Activated CD4-positive, alpha-beta T cell treated with anti-CD3 and anti-CD28 coated beads, Interleukin-2, amount 50 U/mL, for 1 hour (primary cell): ENCODE measurements at regions not wholly inside any gene's neighbourhood (a gene's known extent, or its start where the extent isn't known, plus 50 kb on each side); places are given as distances from the start of the nearest gene placed in this dataset.
"Not testable (repeated sequence)": the region's sequence is repeated elsewhere in the genome, so short reads cannot be mapped to it uniquely, and the experiment has no call there.

ENCODE experiments used
- DNase-seq: peaks from one replicate; pipeline ENCODE4 v3.0.0-alpha.2; 2020

DNA sequence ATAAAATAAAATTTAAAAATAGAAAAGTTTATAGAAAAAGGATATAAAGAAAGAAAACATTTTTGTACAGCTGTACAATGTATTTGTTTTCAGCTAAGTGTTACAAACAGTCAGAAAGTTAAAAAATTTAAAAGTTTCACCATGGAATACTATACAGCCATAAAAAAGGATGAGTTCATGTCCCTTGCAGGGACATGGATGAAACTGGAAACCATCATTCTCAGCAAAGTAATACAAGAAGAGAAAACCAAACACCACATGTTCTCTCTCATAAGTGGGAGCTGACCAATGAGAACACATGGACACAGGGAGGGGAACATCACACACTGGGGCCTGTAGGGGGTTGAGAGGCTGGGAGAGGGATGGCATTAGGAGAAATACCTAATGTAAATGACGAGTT lies 229.9 kb upstream of the MCHR2 start:
- DNase-seq, result not testable (repeated sequence)

DNA sequence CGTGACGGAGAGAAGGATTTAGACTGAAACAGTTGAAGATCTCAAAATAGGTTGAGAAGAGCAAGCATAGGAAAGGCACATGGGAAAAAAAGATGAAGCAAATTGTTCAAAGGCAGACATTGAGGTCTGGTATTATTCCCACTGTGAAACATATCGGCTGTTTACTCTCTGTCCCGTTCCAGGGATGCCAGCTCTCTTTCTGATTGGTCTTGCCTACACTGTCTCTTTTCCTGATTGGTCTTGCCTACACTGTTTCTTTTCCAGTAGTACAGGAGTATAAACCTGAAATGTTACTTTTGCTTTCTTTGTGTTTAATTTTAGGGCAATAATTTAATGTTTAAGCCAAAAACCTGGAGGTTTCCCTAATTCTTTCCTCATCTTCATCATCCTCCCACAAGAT lies 226.5 kb upstream of the MCHR2 start:
- DNase-seq, result no peak

DNA sequence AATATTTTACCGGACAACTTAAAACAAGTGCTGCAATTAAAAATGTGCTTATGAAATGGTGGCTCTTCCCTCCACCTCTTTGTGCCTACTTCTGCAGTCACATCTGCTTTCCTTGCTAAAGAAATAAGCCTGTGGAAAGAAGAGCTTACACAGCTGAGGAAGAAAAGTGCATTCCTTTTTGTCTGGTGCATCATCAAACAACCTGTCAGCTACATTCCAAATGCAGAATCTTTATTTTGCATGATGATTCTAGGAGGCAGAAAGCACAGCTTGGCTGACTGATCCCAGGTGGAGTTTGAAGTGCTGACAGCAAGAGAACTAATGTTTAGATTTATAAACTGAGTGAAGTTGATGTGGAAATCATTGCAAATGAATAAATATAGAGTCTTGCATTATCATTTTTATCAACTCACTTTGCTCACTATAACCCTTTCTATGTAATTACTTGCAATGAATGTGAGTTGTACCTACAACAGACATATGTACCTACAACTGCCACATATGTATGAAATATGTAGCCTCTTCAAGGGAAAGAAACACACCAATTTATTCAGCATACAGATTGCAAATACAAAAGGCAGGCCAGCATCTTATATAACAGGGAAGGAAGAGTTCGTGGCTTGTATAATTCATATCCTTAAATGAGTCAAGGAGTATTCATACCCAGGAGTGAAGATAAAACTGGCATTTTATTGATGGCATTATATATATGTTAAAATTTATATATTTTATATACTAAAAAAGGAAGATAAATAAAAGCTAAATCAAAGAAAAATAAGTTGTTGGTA lies 223.4 kb upstream of the MCHR2 start:
- no peak for DNase-seq

DNA sequence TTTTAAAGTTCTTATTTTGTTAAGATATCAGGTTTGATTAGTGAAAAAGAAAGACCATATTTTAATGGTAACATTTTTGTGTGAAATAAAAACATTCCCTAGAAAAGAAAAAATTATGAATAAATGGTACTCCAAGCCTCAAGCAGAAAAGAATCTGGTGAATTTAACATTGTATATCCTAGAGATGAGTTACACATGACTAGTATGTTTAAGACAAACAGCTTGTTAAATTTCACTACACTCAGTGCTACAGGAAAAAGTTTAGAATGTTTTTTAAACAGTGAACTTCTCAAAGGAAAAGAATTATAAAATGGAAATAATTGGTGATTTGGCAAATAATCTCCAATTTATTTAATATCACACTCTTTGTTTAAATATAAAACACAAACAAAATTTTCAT lies 222.7 kb upstream of the MCHR2 start:
- no peak for DNase-seq

DNA sequence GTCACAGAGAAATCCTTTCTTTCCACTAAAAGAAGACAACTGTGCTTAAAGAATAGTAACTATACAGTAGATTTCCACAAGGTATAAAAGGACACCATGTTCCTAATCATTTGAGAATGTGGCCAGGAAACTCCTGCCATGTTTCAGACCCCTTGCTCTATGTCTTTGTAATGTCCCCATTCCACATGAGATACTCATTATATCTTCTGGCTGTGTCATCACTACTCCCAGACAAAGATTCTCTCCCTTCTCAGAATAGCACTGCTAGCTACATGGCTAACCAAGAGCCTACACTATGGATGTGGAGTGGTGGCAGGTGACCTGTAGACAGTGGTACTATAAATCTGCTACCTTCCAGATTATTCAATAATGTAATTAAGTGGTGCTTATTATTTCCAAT lies 218.1 kb upstream of the MCHR2 start:
- no peak for DNase-seq

DNA sequence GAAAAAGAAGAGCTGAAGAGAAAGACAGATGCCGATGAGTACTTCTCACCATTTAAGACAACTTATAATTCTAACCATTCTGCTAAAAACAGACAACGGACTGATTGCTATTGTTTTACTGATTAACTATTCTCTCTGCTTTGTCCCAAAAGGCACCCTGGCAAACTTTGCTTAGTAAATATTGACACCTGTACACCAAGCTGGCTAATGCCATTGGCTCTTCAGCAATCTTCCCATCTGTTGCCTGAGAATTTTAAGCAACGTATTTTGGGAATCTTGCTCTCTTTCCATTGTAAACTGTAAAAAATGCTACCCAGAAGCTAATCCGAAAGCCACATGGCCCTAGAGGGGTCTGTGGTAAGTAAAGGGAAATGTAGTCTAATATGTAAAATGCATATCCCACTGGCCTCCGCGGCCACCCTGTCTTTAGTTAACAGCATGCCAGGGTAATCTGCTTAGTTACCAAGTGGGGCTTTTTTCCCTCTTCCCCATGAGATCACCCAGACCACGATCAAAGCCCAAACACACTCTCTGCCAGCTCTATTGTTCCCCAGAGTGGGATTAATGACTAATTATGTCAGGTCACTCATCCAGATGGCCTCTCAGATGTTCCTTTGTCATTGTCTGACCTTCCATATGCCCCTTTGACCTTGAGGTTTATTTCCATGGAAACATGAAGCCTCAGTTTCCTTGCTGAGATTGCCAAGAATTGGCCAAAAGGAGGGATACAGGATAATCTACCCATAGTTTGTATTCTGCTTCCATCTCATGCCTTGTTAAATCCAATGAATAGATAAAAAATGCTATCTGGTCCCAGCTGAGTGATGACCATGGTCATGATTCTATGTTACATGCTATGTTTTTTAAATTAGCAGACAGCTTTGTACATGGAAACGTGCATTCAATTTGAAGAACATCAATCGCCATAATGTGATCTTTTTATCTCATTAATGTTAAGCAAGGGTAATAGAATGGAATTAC lies 216.4 kb upstream of the MCHR2 start:
- no peak for DNase-seq

DNA sequence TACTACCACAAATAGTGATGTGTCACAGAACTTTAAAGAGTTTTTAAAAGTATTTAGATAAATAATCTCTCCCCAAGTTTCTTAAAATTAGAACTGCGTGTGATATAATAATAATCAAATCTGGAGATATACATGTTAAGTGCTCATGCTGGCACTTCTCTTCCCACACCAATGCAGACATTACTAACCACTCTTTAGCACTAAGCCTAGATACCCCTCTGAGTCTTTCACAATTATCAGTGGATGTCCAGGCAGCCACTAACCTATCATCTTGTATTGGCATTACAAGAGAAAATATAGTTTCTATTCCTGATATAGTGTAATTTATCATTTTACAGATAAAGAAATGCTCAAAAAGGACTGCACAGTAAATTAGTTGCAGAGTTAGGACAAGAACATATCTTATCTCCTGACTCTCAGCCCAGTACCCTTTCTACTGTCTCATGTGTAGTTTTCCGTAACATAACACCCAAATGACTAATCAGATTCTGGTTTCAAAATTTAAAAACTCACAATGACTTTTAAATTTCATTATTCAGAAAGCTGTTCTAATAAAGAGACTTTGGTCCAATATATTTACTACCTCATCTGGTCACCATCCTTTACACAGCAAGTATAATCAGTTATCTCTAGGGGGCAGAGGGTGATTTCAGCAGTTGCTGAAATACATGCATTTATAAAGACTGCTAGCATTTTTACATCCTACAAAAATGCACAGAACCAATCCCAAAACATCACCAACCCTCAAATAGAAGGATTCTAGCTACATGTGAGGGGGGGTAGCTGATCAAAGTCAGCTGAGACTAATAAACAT lies 215.5 kb upstream of the MCHR2 start:
- DNase-seq, result no peak

DNA sequence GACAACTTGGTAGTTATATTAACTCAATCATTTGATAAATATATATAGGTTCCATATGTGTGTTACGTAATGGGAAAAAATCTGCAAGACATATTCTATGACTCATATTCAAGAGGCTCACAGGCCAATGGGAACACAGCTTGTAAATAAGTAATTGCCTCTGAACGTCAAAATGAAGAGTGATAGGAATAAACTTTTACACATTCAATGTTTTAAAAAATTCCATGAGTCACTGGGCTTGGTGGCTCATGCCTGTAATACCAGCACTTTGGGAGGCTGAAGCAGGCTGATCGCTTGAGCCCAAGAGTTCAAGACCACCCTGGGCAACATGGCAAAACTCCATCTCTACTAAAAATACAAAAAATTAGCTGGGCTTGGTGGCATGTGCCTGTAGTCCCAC lies 209.4 kb upstream of the MCHR2 start:
- DNase-seq, result no peak

DNA sequence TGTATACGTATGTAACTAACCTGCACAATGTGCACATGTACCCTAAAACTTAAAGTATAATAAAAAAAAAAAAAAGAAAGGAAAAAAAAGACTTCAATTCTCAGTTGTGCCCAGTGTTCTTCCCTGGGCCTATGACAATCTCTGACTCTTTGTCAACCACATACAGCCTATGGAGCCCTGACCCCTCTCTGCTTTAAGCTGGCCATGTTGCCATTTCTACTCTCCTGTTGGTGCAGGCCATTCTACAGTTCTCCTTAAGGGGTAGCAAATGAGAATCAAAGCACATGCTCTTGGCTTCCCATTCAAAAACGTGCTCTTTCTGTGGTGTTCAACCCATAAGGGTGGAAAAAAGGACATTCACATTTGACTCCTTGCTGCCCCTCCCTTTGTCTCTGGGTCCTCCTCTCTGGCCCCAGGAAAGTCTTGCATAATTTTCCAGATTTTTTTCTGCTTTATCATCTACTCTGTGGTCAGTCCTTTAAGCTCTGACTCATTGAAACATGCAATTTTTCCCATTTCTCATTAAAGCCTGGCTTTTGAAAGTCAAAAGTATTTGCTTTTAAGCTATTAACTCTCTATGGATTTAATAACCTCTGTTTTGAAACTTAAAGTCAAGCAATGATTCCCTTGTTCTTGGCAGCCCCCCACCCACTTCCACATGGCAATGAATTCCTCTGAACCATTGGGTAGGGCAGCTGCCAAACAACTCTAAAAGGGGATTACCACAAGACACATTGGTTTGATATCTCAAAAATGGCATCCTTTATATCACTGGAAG lies 208.6 kb upstream of the MCHR2 start:
- DNase-seq, result no peak

DNA sequence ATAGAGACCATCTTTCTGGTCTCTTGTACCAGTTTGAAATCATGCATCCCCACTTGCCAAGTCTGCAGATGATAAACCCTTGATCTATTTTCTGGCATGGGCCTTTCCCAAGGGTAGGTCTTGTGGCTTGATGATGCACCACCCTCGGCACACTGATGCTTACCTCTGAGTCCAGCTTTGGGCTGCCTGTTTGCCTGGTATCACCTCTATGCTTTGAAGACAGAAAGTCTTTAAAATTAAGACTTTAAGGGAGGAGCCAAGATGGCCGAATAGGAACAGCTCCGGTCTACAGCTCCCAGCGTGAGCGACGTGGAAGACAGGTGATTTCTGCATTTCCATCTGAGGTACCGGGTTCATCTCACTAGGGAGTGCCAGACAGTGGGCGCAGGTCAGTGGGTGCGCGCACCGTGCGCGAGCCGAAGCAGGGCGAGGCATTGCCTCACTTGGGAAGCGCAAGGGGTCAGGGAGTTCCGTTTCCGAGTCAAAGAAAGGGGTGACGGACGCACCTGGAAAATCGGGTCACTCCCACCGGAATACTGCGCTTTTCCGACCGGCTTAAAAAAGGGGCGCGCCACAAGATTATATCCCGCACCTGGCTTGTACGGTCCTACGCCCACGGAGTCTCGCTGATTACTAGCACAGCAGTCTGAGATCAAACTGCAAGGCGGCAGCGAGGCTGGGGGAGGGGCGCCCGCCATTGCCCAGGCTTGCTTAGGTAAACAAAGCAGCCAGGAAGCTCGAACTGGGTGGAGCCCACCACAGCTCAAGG lies 202.4 kb upstream of the MCHR2 start:
- DNase-seq, result not testable (repeated sequence)

DNA sequence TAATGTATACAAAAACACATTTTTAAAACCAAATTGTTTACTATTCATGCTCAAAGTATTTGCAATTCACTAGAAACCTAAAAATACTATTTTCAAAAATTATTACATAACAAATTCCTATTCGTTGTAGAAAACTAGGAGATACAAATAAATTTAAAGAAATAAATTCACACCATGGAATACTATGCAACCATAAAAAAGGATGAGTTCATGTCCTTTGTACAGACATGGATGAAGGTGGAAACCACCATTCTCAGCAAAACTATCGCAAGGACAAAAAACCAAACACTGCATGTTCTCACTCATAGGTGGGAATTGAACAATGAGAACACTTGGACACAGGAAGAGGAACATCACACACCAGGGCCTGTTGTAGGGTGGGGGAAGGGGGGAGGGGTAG lies 201.2 kb upstream of the MCHR2 start:
- DNase-seq, result not testable (repeated sequence)

DNA sequence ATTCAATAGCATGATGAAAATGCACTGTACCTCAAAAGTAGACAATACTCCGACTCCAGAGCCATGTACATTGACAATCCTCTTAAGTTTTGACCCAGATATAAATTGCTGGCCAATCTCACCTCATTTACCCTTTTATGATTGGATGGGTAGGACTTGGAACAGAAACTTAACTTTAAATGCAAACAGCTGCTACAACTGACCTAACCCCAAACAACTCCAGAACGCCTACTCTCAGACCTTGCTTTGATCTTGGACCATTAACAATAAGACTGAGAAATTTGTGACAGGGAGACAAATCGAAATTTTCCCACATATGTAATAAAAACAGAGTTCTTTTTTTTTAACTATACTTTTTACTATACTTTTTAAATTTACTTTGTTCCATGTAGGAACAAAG lies 200.5 kb upstream of the MCHR2 start:
- no peak for DNase-seq

DNA sequence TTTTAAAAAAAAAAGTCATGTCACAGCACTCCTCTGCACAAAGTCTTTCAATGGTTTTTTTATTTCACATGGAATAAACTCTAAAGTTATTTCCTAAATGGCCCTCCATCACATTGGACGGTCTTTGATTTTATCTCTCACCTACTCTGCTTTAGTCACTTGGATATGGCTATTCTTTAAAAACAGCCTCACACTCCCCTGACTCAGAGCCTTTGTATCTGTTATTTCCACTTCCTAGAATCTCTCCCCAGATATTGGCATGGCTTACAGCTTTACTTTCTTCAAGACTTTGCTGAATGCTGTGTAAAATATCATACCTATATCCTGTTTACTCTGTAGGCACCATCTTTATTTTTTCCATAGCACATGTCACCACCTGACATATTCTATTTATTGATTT lies 194.7 kb upstream of the MCHR2 start:
- no peak for DNase-seq

DNA sequence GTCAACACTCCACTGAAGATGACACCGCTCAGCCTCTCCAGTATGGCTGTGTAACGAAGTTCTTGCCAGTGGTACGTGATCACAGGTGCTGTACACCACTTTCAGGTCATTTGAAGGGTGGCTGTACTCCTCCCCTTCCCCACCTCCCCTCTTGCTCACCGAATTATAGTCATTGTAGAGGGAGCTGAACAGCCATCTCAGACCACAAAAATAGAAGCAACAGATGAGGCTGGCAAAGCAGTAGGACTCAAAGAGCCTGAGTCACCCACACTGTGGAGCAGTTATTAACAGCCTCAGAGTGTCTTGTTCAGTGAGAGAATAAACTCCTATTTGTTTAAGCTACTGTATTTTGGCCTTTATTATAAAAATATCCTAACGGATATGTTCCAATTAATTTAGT lies 192.5 kb upstream of the MCHR2 start:
- no peak for DNase-seq

DNA sequence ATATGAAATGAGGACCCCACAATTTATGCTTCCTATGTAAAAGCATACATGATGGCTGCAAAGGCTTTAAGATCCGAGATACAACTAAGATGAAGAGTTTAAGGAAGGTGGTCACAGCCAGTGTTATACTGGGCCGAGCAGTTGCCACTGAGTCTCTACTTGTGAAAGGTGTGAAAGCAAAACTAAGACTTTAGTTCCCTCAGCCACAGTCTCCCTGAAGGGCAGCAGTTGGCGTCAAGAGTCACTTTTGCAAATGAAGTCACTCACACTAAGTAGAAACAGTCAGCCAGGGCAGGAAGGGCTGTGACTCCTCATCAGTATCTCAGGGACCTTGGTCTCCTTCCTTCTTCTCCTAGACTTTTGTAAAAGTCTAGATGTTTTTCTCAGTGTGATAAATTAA lies 191.6 kb upstream of the MCHR2 start:
- DNase-seq, result no peak

DNA sequence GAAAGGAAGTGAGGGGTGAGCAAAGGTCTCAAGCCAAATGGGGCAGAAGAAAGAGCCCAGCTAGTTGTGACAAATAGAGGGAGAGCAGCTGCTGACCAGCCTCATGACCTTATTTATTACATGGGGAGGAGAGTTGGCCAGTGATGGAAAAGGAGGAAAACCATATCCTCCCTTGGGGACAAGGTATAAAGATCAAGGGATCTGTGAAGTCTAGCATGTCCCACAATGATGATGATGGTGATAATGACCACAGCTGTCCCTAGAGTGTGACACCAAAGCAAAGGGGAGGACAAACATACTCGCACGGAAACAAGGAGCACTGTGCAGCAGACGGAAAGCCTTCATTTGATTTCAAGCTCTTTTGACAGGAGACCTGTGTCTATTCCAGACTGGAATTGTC lies 190.4 kb upstream of the MCHR2 start:
- no peak for DNase-seq

DNA sequence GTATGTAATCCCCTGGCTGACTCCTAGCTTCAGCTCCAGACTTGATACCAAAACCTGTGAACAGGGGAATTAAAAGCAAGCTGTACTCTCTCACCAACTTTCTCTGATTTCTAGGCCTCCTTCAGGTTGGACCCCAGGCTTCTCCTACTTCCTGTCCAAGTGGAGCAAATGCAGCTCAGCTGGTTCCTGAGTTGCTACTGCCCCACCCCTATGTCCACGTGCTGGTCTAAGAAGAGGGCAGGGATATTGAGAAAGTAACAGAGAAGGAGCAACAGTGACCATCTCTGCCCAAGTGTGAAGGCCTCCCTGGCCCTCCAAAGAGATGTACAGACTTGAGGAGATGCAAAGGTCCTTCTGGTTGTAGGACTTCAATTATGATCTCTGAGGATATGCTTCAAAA lies 188.3 kb upstream of the MCHR2 start:
- DNase-seq, result no peak

DNA sequence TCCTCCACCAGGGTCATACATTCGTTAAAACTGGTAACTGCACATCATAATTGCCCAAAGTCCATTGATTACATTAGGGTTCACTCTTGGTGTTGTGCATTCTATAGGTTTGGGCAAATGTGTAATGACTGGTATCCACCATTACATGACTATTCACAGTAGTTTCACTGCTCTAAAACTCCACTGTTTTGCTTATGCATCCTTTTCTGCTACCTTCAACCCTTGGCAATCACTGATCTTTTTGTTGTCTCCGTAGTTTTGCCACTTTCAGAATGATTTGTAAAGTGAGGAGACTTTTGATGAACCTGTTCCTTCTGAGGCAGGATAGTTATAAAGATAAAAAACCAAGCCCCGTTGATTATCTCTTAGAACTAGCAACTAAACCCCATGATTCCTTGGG lies 187.3 kb upstream of the MCHR2 start:
- no peak for DNase-seq

DNA sequence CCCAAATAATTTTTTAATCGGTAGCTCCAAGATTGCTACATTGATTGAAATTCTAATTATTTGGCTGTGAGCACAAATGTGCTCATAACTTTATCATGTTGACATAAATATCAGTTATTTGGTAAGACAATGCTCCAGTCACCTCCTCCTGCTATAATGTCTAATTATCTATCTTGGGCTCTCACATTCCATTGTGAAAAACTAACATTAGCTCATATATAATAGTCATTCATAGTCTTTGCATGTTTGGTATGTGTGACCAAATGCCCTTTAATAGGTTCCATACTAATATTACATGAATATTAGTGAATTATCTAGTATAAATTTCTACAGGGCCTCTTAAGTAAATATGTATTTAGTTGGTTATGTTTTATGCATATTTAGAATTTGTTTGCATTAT lies 185.6 kb upstream of the MCHR2 start:
- no peak for DNase-seq

DNA sequence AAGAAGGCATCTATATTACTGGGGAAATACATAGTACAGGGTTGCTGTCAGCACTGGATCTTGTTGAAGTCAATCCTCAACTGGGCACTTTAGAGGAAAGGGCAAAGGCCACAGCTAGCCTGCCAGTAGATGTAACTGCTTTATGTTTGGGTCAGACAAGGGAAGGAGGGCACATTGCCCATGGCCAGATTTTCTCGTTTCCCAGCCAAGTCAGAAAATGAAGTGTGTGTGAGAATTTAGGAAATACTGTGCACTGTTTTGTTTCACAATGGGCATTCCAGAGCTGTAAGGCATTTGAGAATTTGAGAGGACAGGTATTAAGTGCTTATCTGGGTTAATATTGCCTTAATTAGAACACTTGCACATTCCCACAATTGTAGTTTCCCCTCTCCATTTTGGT lies 183.9 kb upstream of the MCHR2 start:
- no peak for DNase-seq

DNA sequence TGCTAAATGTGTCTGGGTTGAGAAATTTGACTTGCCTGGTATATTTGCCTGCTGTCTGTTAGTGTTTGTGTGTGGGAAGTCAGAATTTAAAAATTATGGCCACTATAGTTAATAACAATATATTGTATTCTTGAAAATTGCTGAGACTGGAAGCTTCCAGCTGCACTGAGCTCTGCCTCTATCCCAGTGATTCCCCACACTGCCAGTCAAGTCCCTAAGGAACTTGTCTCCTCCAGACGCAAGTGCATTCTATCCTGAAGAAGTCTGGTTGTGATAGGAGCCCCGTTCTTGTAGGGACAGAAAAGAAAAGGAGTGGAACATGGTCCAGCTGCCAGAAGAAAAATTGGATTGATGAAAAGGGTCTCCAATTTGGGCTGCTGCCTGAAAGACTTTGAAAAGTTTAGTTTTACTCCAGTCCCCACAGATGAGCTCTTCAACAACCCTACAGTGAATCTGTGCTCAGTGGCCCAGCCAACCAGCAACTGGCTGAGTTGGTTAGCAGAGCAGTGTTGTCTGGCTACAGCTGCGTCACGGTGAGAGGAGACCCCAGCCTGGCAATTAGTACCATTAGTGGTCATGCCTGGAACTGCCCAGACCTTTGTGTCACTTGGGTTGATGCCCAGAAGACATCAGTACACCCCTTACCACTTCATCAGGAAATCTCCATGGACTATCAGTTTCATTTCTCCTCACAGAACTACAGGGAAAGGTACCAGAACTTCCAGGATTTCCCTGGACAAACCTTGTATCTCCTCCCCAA lies 183.1 kb upstream of the MCHR2 start:
- no peak for DNase-seq
